ENCODE measurements at regions not wholly inside any gene's neighbourhood (a gene's known extent, or its start where the extent isn't known, plus 50 kb on each side); places are given as distances from the start of the nearest gene placed in this dataset.

DNA sequence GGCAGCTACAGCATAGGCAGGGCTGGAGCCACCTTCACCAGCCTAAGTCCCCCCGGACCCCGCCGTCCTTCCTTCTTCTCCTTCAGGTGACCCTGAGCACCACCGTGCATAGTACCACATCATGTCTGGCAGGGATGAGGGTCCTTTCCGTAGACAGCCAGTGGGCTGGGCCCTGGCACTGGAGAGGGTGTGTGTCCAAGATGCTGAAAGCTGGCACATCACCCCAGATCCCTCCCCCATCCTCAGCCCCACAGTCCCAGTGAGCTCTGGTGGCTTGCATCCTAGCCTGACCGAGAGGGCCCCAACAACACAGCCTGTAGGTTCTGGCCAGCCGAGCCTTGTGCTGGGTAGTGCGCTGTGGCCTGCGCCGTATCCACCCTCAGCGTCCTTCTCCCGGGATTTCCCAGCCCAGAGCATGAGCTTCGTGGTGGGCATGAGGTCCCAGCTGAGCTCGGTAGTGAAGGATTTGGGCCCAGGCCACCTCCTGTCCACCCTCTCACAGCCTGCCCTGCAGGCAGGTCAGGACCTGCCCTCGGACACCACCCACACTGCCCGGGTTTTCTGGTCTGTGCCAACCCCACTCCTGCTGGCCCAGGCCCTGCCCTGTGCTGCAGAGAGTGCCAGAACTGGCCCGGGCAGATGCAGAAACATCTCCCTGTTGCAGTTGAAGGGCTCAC, 1124.3 kb downstream of the BRD1 start:
- Histone ChIP-seq H3K4me1 (ENCODE audit: insufficient read depth, low read length) (no peaks in the 10 kb centered on the region), H3K9ac (ENCODE audit: low read length) (no peak overlapping the region), H3K27ac (ENCODE audit: low read depth, low read length) (no peak overlapping the region), H3K9me3 (ENCODE audit: low read length) (no peaks in the 10 kb centered on the region), H3K4me3 (ENCODE audit: low read depth in 1 of 2, low read length in 2 of 2) (no peak overlapping the region), H3K36me3 (ENCODE audit: insufficient read depth, low read length) (no peaks in the 10 kb centered on the region), H3K27me3 (ENCODE audit: control insufficient read depth in 1 of 2, insufficient read depth in 2 of 2, low read length in 2 of 2) (no peaks in the 10 kb centered on the region)

- no peaks in the 10 kb centered on the region for H3K9me3 ChIP-seq (ENCODE audit: low read length)
- H3K36me3 ChIP-seq (ENCODE audit: insufficient read depth, low read length): no peaks in the 10 kb centered on the region
- H3K4me1 ChIP-seq (ENCODE audit: insufficient read depth, low read length): no peaks in the 10 kb centered on the region
- no peak overlapping the region for H3K4me3 ChIP-seq (ENCODE audit: low read depth in 1 of 2, low read length in 2 of 2)
- H3K9ac ChIP-seq (ENCODE audit: low read length): no peak overlapping the region
- no peaks in the 10 kb centered on the region for H3K27me3 ChIP-seq (ENCODE audit: control insufficient read depth in 1 of 2, insufficient read depth in 2 of 2, low read length in 2 of 2)
- H3K27ac ChIP-seq (ENCODE audit: low read depth, low read length): no peak overlapping the region
These were observed 1125.0 kb downstream of the BRD1 start for GRCh38 chr22:48702573-48703264.

DNA sequence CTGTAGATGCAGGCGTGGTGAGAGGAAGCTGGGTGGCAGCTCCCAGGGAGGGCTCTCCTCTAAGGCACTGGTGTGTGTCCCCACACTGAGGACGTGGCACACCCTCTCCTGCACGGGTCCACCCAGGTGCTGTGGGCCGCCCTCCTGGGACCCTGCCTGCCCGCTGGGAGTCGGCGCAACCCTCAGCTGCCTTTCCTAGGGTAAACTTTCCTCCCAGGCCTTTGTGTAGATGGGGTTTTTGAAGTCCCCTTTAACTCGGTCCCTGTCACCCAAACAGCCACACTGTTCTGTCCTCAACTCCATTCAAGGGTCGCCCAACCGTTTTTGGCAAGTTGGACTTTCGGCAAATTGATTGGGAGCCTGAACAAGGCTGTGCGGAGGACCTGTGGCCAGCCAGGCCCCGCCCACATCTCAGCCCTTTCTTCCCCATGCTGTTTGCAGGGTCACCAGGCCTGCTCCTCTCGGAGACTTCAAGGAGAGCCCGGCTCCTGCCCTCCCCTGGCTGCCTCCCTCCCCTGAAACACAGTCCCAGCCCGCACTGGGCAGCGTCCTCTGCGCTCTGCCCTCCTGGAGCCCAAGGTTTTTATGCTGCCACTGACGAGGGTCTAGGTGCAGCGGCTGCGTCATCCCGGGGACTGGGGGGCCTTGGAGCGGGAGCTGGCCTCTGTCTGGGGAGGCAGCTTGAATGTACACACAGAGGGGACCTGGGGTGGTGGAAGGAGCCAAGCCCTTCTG, 1126.2 kb downstream of the BRD1 start:
- Histone ChIP-seq H3K4me1 (ENCODE audit: insufficient read depth, low read length) (no peaks in the 10 kb centered on the region), H3K27me3 (ENCODE audit: control insufficient read depth in 1 of 2, insufficient read depth in 2 of 2, low read length in 2 of 2) (no peaks in the 10 kb centered on the region), H3K9me3 (ENCODE audit: low read length) (no peaks in the 10 kb centered on the region), H3K9ac (ENCODE audit: low read length) (no peak overlapping the region), H3K27ac (ENCODE audit: low read depth, low read length) (no peak overlapping the region), H3K4me3 (ENCODE audit: low read depth in 1 of 2, low read length in 2 of 2) (no peak overlapping the region), H3K36me3 (ENCODE audit: insufficient read depth, low read length) (no peaks in the 10 kb centered on the region)

DNA sequence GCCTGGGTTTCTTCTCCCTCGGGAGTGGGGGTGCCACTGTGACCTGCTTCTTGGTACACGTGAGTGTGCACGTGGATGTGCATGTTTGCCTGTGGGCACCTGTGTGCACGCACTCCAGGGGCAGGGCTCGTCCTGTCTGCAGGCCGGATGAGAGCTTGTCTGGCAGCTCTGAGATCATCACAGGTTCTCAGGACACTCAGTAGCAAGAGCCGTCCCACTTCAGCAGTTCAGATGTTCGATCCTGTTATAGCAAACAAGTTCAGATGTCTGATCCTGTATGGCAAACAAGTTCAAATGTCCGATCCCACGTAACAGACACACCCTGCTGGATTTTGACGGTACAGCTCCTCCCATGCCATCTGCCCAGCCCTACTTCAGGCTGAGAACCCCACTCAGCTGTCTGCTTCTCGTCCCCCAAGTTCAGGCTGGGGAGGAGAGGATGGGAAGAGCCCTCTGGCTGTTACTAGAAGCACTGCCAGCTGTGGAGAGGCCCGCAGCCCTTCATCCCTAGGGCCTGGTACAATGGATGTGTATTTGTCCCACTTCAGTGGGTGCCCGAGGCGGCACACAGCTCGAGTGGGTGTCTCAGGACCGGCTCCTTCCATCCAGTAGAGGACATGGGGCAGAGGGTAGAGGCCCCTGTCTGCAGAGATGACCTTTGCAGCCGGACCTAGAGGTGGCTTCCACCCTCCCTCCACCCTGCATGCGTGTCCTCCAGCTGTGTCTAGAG, 1126.9 kb downstream of the BRD1 start:
- no peaks in the 10 kb centered on the region for H3K9me3 ChIP-seq (ENCODE audit: low read length)
- no peaks in the 10 kb centered on the region for H3K27me3 ChIP-seq (ENCODE audit: control insufficient read depth in 1 of 2, insufficient read depth in 2 of 2, low read length in 2 of 2)
- H3K9ac ChIP-seq (ENCODE audit: low read length): no peak overlapping the region
- no peak overlapping the region for H3K4me3 ChIP-seq (ENCODE audit: low read depth in 1 of 2, low read length in 2 of 2)
- no peak overlapping the region for H3K27ac ChIP-seq (ENCODE audit: low read depth, low read length)
- no peaks in the 10 kb centered on the region for H3K36me3 ChIP-seq (ENCODE audit: insufficient read depth, low read length)
- no peaks in the 10 kb centered on the region for H3K4me1 ChIP-seq (ENCODE audit: insufficient read depth, low read length)

GRCh38 chr22:48700180-48700565, 1127.5 kb downstream of the BRD1 start:
- H3K9ac ChIP-seq (ENCODE audit: low read length): no peak overlapping the region
- no peak overlapping the region for H3K4me3 ChIP-seq (ENCODE audit: low read depth in 1 of 2, low read length in 2 of 2)
- no peak overlapping the region for H3K27ac ChIP-seq (ENCODE audit: low read depth, low read length)
- no peaks in the 10 kb centered on the region for H3K9me3 ChIP-seq (ENCODE audit: low read length)
- H3K36me3 ChIP-seq (ENCODE audit: insufficient read depth, low read length): no peaks in the 10 kb centered on the region
- H3K4me1 ChIP-seq (ENCODE audit: insufficient read depth, low read length): no peaks in the 10 kb centered on the region
- no peaks in the 10 kb centered on the region for H3K27me3 ChIP-seq (ENCODE audit: control insufficient read depth in 1 of 2, insufficient read depth in 2 of 2, low read length in 2 of 2)

DNA sequence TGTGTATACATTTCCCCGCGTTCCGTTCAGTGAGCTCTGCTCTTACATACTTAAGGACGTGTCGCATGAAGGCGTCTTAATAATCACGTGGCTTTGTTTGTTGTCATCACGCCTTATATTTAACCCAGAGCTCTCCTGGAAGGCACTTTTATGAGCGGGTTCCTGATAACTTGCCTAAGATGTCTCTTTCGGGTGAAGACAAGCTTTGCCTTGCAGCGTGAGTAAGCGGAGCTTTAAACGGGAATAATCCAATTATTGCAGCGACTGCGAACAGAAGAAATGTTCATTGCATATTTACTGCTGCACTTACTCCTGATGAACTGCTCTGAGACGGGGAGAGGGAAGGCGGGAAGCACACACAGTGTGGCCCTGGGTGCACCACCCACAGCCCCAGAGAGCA, 1128.2 kb downstream of the BRD1 start:
- Histone ChIP-seq H3K27me3 (ENCODE audit: control insufficient read depth in 1 of 2, insufficient read depth in 2 of 2, low read length in 2 of 2) (no peaks in the 10 kb centered on the region), H3K9ac (ENCODE audit: low read length) (no peak overlapping the region), H3K27ac (ENCODE audit: low read depth, low read length) (no peak overlapping the region), H3K4me3 (ENCODE audit: low read depth in 1 of 2, low read length in 2 of 2) (no peak overlapping the region), H3K4me1 (ENCODE audit: insufficient read depth, low read length) (no peaks in the 10 kb centered on the region), H3K9me3 (ENCODE audit: low read length) (no peaks in the 10 kb centered on the region), H3K36me3 (ENCODE audit: insufficient read depth, low read length) (no peaks in the 10 kb centered on the region)

GRCh38 chr22:48698618-48699017, 1129.1 kb downstream of the BRD1 start:
- Histone ChIP-seq H3K4me3 (ENCODE audit: low read depth in 1 of 2, low read length in 2 of 2) (no peak overlapping the region), H3K4me1 (ENCODE audit: insufficient read depth, low read length) (no peaks in the 10 kb centered on the region), H3K36me3 (ENCODE audit: insufficient read depth, low read length) (no peaks in the 10 kb centered on the region), H3K27me3 (ENCODE audit: control insufficient read depth in 1 of 2, insufficient read depth in 2 of 2, low read length in 2 of 2) (no peaks in the 10 kb centered on the region), H3K9me3 (ENCODE audit: low read length) (no peaks in the 10 kb centered on the region), H3K27ac (ENCODE audit: low read depth, low read length) (no peak overlapping the region), H3K9ac (ENCODE audit: low read length) (no peak overlapping the region)

DNA sequence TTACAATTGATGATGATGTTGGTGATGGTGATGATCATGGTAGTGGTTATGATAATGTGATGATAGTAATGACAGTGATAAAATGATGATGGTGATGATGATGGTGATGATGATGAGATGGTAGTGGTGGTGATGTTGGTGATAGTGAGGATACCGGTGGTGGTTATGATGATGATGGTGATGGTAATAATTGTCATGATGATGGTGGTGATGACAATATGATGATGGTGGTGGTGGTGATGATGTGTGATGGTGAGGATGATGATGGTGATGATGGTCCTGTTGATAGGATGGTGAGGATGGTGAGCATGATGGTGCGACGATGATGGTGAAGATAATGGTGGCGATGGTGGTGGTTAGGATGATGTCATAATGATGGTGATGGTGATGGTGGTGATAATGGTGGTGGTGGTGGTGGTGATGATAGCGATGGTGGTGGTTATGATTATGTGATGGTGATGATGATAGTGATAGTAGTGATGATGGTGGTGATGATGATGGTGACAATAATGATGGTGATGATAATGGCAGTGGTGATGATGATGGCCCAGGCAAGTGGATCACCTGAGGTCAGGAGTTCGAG, 1129.9 kb downstream of the BRD1 start:
- no peak overlapping the region for H3K4me3 ChIP-seq (ENCODE audit: low read depth in 1 of 2, low read length in 2 of 2)
- no peaks in the 10 kb centered on the region for H3K9me3 ChIP-seq (ENCODE audit: low read length)
- H3K9ac ChIP-seq (ENCODE audit: low read length): no peak overlapping the region
- H3K36me3 ChIP-seq (ENCODE audit: insufficient read depth, low read length): no peaks in the 10 kb centered on the region
- H3K27me3 ChIP-seq (ENCODE audit: control insufficient read depth in 1 of 2, insufficient read depth in 2 of 2, low read length in 2 of 2): no peaks in the 10 kb centered on the region
- no peaks in the 10 kb centered on the region for H3K4me1 ChIP-seq (ENCODE audit: insufficient read depth, low read length)
- no peak overlapping the region for H3K27ac ChIP-seq (ENCODE audit: low read depth, low read length)

DNA sequence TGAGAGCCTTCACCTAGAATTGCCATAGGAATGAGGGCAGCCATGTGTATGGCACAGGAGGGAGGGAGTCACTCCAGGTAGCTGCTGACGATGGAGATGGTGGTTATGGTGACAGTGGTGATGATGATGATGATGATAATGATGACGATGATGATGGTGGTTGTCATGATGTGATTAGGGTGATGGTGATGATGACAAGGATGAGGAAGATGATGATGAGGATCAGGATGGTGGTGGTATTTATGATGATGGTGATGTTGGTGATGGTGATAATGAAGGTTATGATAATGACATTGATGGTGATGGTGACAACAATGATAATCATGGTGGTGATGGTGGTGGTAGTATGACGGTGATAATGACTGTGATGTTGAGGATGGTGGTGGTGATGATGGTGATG, 1130.5 kb downstream of the BRD1 start:
- no peaks in the 10 kb centered on the region for H3K27me3 ChIP-seq (ENCODE audit: control insufficient read depth in 1 of 2, insufficient read depth in 2 of 2, low read length in 2 of 2)
- H3K4me3 ChIP-seq (ENCODE audit: low read depth in 1 of 2, low read length in 2 of 2): no peak overlapping the region
- H3K9ac ChIP-seq (ENCODE audit: low read length): no peak overlapping the region
- no peak overlapping the region for H3K27ac ChIP-seq (ENCODE audit: low read depth, low read length)
- H3K9me3 ChIP-seq (ENCODE audit: low read length): no peaks in the 10 kb centered on the region
- H3K4me1 ChIP-seq (ENCODE audit: insufficient read depth, low read length): no peaks in the 10 kb centered on the region
- H3K36me3 ChIP-seq (ENCODE audit: insufficient read depth, low read length): no peaks in the 10 kb centered on the region

- H3K36me3 ChIP-seq (ENCODE audit: insufficient read depth, low read length): no peaks in the 10 kb centered on the region
- no peaks in the 10 kb centered on the region for H3K9me3 ChIP-seq (ENCODE audit: low read length)
- H3K27ac ChIP-seq (ENCODE audit: low read depth, low read length): no peak overlapping the region
- no peaks in the 10 kb centered on the region for H3K27me3 ChIP-seq (ENCODE audit: control insufficient read depth in 1 of 2, insufficient read depth in 2 of 2, low read length in 2 of 2)
- no peak overlapping the region for H3K4me3 ChIP-seq (ENCODE audit: low read depth in 1 of 2, low read length in 2 of 2)
- no peaks in the 10 kb centered on the region for H3K4me1 ChIP-seq (ENCODE audit: insufficient read depth, low read length)
- no peak overlapping the region for H3K9ac ChIP-seq (ENCODE audit: low read length)
These were observed 1131.3 kb downstream of the BRD1 start for GRCh38 chr22:48696371-48696770.

DNA sequence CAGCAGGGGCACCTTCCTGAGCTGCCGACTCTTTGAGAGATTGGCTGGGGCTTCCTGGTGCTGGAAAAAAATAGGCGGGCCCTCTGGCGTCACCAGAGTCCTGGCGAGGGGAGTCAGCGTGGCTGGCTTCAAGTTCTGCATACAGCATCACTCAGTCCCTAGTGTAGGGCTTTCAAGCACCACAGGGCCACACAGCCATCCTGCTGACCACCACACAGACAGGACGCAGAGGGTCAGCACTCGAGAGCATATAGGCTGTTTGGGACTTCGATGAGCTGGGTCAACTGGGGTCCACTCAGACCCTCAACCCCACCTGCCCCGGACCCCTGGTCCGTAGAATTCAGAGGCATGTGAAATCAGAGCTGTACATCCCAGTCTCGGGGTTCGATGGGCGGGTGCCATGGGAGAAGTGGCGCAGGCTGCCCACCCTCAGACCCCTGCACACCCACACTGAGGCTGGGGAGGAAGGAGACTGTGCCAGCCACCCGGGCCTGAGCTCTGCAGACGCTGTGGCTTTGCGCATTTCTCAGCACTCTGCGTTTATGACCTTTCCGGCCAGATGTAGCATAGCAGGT, 1131.9 kb downstream of the BRD1 start:
- Histone ChIP-seq H3K9ac (ENCODE audit: low read length) (no peak overlapping the region), H3K9me3 (ENCODE audit: low read length) (no peaks in the 10 kb centered on the region), H3K4me3 (ENCODE audit: low read depth in 1 of 2, low read length in 2 of 2) (no peak overlapping the region), H3K36me3 (ENCODE audit: insufficient read depth, low read length) (no peaks in the 10 kb centered on the region), H3K27me3 (ENCODE audit: control insufficient read depth in 1 of 2, insufficient read depth in 2 of 2, low read length in 2 of 2) (no peaks in the 10 kb centered on the region), H3K4me1 (ENCODE audit: insufficient read depth, low read length) (no peaks in the 10 kb centered on the region), H3K27ac (ENCODE audit: low read depth, low read length) (no peak overlapping the region)
